IMR-90 (cell line): ENCODE measurements at regions not wholly inside any gene's neighbourhood (a gene's known extent, or its start where the extent isn't known, plus 50 kb on each side); places are given as distances from the start of the nearest gene placed in this dataset.

Source experiments
- ATAC-seq: fragments of 200-7000 bp; cut with Tn5 transposase; 2 replicates; pipeline ENCODE4 v1.9.1; 2020; ENCODE audit warnings: low read depth, mild to moderate bottlenecking, moderate library complexity
- BruUV-seq: library from RNA; stranded (reverse); fragments of 400-500 nt; replicated peaks from 2 replicates; lab custom pipeline; 2021; lab: Mats Ljungman, UMichigan
- CTCF ChIA-PET: fragments of 300-600 bp; formaldehyde crosslinking; extraction: SDS; loops from one replicate; lab custom pipeline; 2021; ENCODE audit warnings: antibody characterized with exemption; lab: Yijun Ruan, JAX
- POLR2A ChIA-PET: fragments of 300-600 bp; sonication (Branson Sonifier 250); formaldehyde crosslinking; loops from one replicate; lab custom pipeline; 2022; ENCODE audit warnings: antibody characterized with exemption; ENCODE audit not compliant: unreplicated experiment; lab: Charles Lee
- DNase-seq: peaks from one replicate; pipeline ENCODE4 v3.0.0; 2013
- H2AFZ ChIP-seq: replicated peaks from 2 replicates; pipeline ENCODE3; 2013; ENCODE audit warnings: low read length, mild to moderate bottlenecking; ENCODE audit not compliant: poor library complexity
- H2AK5ac ChIP-seq: 2 replicates; pipeline ENCODE4 v1.6.1; 2013; ENCODE audit warnings: low read depth, low read length, inconsistent platforms
- H2AK9ac ChIP-seq: replicated peaks from 2 replicates; pipeline ENCODE3; 2013; ENCODE audit warnings: mild to moderate bottlenecking, low read depth, low read length, moderate library complexity; ENCODE audit not compliant: poor library complexity
- H2BK120ac ChIP-seq: 2 replicates; pipeline ENCODE4 v1.6.1; 2013; ENCODE audit warnings: low read depth, low read length, inconsistent platforms
- H2BK15ac ChIP-seq: 3 replicates; pipeline ENCODE4 v1.6.1; 2013; ENCODE audit warnings: low read depth, low read length, inconsistent platforms
- H2BK20ac ChIP-seq: 2 replicates; pipeline ENCODE4 v1.6.1; 2013; ENCODE audit warnings: low read depth, mild to moderate bottlenecking, inconsistent platforms, low read length, moderate library complexity
- H2BK5ac ChIP-seq: 2 replicates; pipeline ENCODE4 v1.6.1; 2013; ENCODE audit warnings: mild to moderate bottlenecking, low read depth, low read length, inconsistent platforms; ENCODE audit not compliant: poor library complexity, severe bottlenecking
- H3K14ac ChIP-seq: replicated peaks from 2 replicates; pipeline ENCODE4 v1.6.1; 2013; ENCODE audit warnings: low read depth, low read length, inconsistent platforms
- H3K18ac ChIP-seq: 2 replicates; pipeline ENCODE4 v1.6.1; 2013; ENCODE audit warnings: low read depth, low read length, control low read depth
- H3K23ac ChIP-seq: 2 replicates; pipeline ENCODE4 v1.6.1; 2013; ENCODE audit warnings: low read depth, low read length, inconsistent platforms
- H3K27ac ChIP-seq: 2 replicates; pipeline ENCODE4 v1.5.1; 2013; ENCODE audit warnings: mild to moderate bottlenecking, control low read depth, low read length; ENCODE audit not compliant: insufficient read depth
- H3K27me3 ChIP-seq: 2 replicates; pipeline ENCODE4 v1.6.1; 2013; ENCODE audit warnings: low read length; ENCODE audit not compliant: control insufficient read depth, insufficient read depth
- H3K36me3 ChIP-seq: 2 replicates; pipeline ENCODE4 v1.6.1; 2013; ENCODE audit warnings: low read length, mixed read lengths; ENCODE audit not compliant: control insufficient read depth, insufficient read depth
- H3K4ac ChIP-seq: 2 replicates; pipeline ENCODE4 v1.6.1; 2013; ENCODE audit warnings: low read depth, low read length, inconsistent platforms
- H3K4me1 ChIP-seq: 2 replicates; pipeline ENCODE4 v1.6.1; 2013; ENCODE audit warnings: low read length, mixed read lengths; ENCODE audit not compliant: control insufficient read depth, insufficient read depth
- H3K4me2 ChIP-seq: 2 replicates; pipeline ENCODE4 v1.6.1; 2013; ENCODE audit warnings: low read depth, mild to moderate bottlenecking, control low read depth, low read length, moderate library complexity
- H3K4me3 ChIP-seq: 2 replicates; pipeline ENCODE4 v1.5.1; 2013; ENCODE audit warnings: low read depth, mild to moderate bottlenecking, control low read depth, low read length, moderate library complexity; ENCODE audit not compliant: insufficient read depth
- H3K56ac ChIP-seq: 2 replicates; pipeline ENCODE4 v1.6.1; 2013; ENCODE audit warnings: low read length, inconsistent platforms; ENCODE audit not compliant: insufficient read depth; ENCODE audit errors: extremely low read depth
- H3K79me1 ChIP-seq, 2 experiments: 2 replicates each; pipeline ENCODE4 v1.6.1; 2013; ENCODE audit warnings: low read length in 2 of 2, inconsistent platforms in 1 of 2, low read depth in 1 of 2
- H3K9ac ChIP-seq: 2 replicates; pipeline ENCODE4 v1.6.1; 2013; ENCODE audit warnings: low read depth, low read length, control low read depth
- H3K9me1 ChIP-seq: 2 replicates; pipeline ENCODE4 v1.6.1; 2013; ENCODE audit warnings: low read length, inconsistent platforms; ENCODE audit not compliant: insufficient read depth
- H3K9me3 ChIP-seq: 2 replicates; pipeline ENCODE4 v1.6.1; 2013; ENCODE audit warnings: low read length; ENCODE audit not compliant: control insufficient read depth, insufficient read depth
- H4K20me1 ChIP-seq: 2 replicates; pipeline ENCODE4 v1.6.1; 2013; ENCODE audit warnings: low read length, inconsistent platforms; ENCODE audit not compliant: insufficient read depth
- H4K5ac ChIP-seq: 2 replicates; pipeline ENCODE4 v1.6.1; 2013; ENCODE audit warnings: mild to moderate bottlenecking, low read depth, low read length, control low read depth
- H4K8ac ChIP-seq, 2 experiments: 2 replicates each; pipeline ENCODE4 v1.6.1; 2013; ENCODE audit warnings: low read depth in 2 of 2, low read length in 2 of 2, control low read depth in 1 of 2, inconsistent platforms in 1 of 2
- H4K91ac ChIP-seq: 2 replicates; pipeline ENCODE4 v1.6.1; 2013; ENCODE audit warnings: low read depth, low read length, inconsistent platforms; ENCODE audit not compliant: insufficient read depth
- BHLHE40 ChIP-seq: fragments of 150-350 bp; IDR thresholded peaks from 2 replicates; pipeline ENCODE4 v1.6.1; 2016; ENCODE audit warnings: mild to moderate bottlenecking, low read depth, low read length
- CEBPB ChIP-seq: IDR thresholded peaks from 2 replicates; pipeline ENCODE4 v1.6.1; 2012; ENCODE audit warnings: low read depth, low read length, improper control_type of control experiment
- CTCF ChIP-seq: conservative IDR thresholded peaks from 2 replicates; pipeline ENCODE4 v1.5.1; 2012; ENCODE audit warnings: mild to moderate bottlenecking, low read depth, low read length, improper control_type of control experiment
- MAFK ChIP-seq: IDR thresholded peaks from 2 replicates; pipeline ENCODE4 v1.6.1; 2012; ENCODE audit warnings: low read depth, low read length, improper control_type of control experiment
- NFE2L2 ChIP-seq: fragments of 150-350 bp; IDR thresholded peaks from 2 replicates; pipeline ENCODE4 v1.6.1; 2016; ENCODE audit warnings: low read depth, mild to moderate bottlenecking, low read length
- RFX5 ChIP-seq: IDR thresholded peaks from 2 replicates; pipeline ENCODE4 v1.8.0; 2012; ENCODE audit warnings: low read depth, mild to moderate bottlenecking, low read length, moderate library complexity
- USF2 ChIP-seq: fragments of 150-350 bp; IDR thresholded peaks from 2 replicates; pipeline ENCODE4 v1.6.1; 2017; ENCODE audit warnings: mild to moderate bottlenecking, antibody characterized with exemption, low read length, low read depth
- WGBS, 2 experiments: methylation state at CpG; one replicate each; pipeline versions ENCODE4 v1.1.5 to v1.1.7; 2013; ENCODE audit warnings: missing lambda C conversion rate in 2 of 2; ENCODE audit not compliant: insufficient read length in 1 of 2; ENCODE audit errors: extremely low coverage in 2 of 2; 5-methylcytosine and 5-hydroxymethylcytosine counted together
- dilution Hi-C: fragments of 300-500 bp; cut with HindIII; formaldehyde crosslinking; loops from one replicate; pipeline ENCODE4 v1.14.3; 2018; ENCODE audit warnings: low sequenced_read_pairs; ENCODE audit not compliant: unreplicated experiment
- in situ Hi-C: fragments of 300-500 bp; cut with MboI; formaldehyde crosslinking; loops from 3 replicates; pipeline ENCODE4 v1.14.3; 2019; ENCODE audit warnings: low sequenced_read_pairs, inconsistent platforms, mixed read lengths
- intact Hi-C: fragments of 100-400 bp; cut with micrococcal nuclease; formaldehyde crosslinking; loops from 2 replicates; pipeline ENCODE4 v1.10.0; 2022

DNA sequence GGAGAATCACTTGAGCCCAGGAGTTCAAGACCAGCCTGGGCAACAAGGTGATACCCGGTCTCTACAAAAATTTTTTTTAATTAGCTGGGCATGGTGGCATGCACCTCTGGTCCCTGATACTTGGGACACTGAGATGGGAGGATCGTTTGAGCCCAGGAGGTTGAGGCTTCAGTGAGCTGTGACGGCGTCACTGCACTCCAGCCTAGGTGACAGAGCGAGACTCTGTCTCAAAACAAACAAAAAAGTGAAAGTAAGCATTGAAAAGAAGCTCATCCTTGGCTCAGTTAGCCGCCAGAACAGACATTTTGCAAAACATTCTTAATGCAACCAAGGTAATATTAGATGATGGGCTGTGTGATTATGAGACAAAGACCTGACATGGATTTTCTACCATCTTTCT, 223.3 kb upstream of the VCX3A start:
- Histone ChIP-seq H4K5ac (no peak overlapping the region), H2BK20ac (no peak overlapping the region), H3K18ac (no peak overlapping the region), H4K20me1 (no peaks in the 10 kb centered on the region), H2BK120ac (no peak overlapping the region), H3K4me1 (no peaks in the 10 kb centered on the region), H3K9ac (no peak overlapping the region), H4K91ac (no peak overlapping the region), H4K8ac (no peak overlapping the region), H2BK5ac (no peak overlapping the region), H3K56ac (no peak overlapping the region), H3K36me3 (no peaks in the 10 kb centered on the region), H3K4me3 (no peak overlapping the region), H2AK5ac (no peak overlapping the region), H3K23ac (no peak overlapping the region), H3K27ac (no peak overlapping the region), H3K4me2 (no peak overlapping the region), H2AK9ac (no peak overlapping the region), H3K79me1 (no peaks in the 10 kb centered on the region), H3K4ac (no peak overlapping the region), H3K9me1 (no peaks in the 10 kb centered on the region), H2BK15ac (no peak overlapping the region), H2AFZ (no peak overlapping the region), H3K27me3 (no peaks in the 10 kb centered on the region), H3K9me3 (peaks cover 2% of the 10 kb centered on the region; the same call in 1 of the 2 replicates), H3K14ac (no peak overlapping the region)
- dilution Hi-C loops (no loop called here), in situ Hi-C loops (no loop called here), intact Hi-C loops (no loop called here)
- 58% methylated on average over 3 of the region's 6 CpGs; no CpG with 5 or more reads in 1 of the 2 experiments for WGBS, 2 experiments
- ATAC-seq (no peak), DNase-seq (no peak)
- BruUV-seq: no TSS peak
- CTCF ChIA-PET: no interaction called here
- POLR2A ChIA-PET: no interaction called here
- TF ChIP-seq MAFK (no peak), CEBPB (no peak), CTCF (no peak), USF2 (no peak), BHLHE40 (no peak), NFE2L2 (no peak), RFX5 (no peak)
